ENCODE measurements at regions not wholly inside any gene's neighbourhood (a gene's known extent, or its start where the extent isn't known, plus 50 kb on each side); places are given as distances from the start of the nearest gene placed in this dataset.

- DNase-seq (ENCODE audit: low read depth), result no peak
- in situ Hi-C loops (cut with HindIII; ENCODE audit: low pct_unique_long_range_greater_than_20kb, low sequenced_read_pairs), result no loop called here
These were observed 151.1 kb upstream of the ADGRL3 start for GRCh38 chr4:61049018-61049417.

- in situ Hi-C loops (cut with HindIII; ENCODE audit: low pct_unique_long_range_greater_than_20kb, low sequenced_read_pairs), result no loop called here
- DNase-seq (ENCODE audit: low read depth), result no peak
These were observed 132.7 kb upstream of the ADGRL3 start for GRCh38 chr4:61067381-61067780.

- DNase-seq (ENCODE audit: low read depth), result no peak
- in situ Hi-C loops (cut with HindIII; ENCODE audit: low pct_unique_long_range_greater_than_20kb, low sequenced_read_pairs), result no loop called here
These were observed 132.1 kb upstream of the ADGRL3 start for GRCh38 chr4:61068060-61068459.

GRCh38 chr4:61068745-61069144, 131.4 kb upstream of the ADGRL3 start:
- DNase-seq (ENCODE audit: low read depth), result no peak
- in situ Hi-C loops (cut with HindIII; ENCODE audit: low pct_unique_long_range_greater_than_20kb, low sequenced_read_pairs), result no loop called here

- no peak for DNase-seq (ENCODE audit: low read depth)
- in situ Hi-C loops (cut with HindIII; ENCODE audit: low pct_unique_long_range_greater_than_20kb, low sequenced_read_pairs), result no loop called here
These were observed 129.9 kb upstream of the ADGRL3 start for GRCh38 chr4:61070269-61070668.

GRCh38 chr4:61079427-61079826, 120.7 kb upstream of the ADGRL3 start:
- no peak for DNase-seq (ENCODE audit: low read depth)
- in situ Hi-C loops (cut with HindIII; ENCODE audit: low pct_unique_long_range_greater_than_20kb, low sequenced_read_pairs), result no loop called here

GRCh38 chr4:61079976-61080375, 120.2 kb upstream of the ADGRL3 start:
- in situ Hi-C loops (cut with HindIII; ENCODE audit: low pct_unique_long_range_greater_than_20kb, low sequenced_read_pairs), result no loop called here
- no peak for DNase-seq (ENCODE audit: low read depth)

GRCh38 chr4:61085534-61085933, 114.6 kb upstream of the ADGRL3 start:
- in situ Hi-C loops (cut with HindIII; ENCODE audit: low pct_unique_long_range_greater_than_20kb, low sequenced_read_pairs), result no loop called here
- no peak for DNase-seq (ENCODE audit: low read depth)

GRCh38 chr4:61086357-61086756, 113.8 kb upstream of the ADGRL3 start:
- no peak for DNase-seq (ENCODE audit: low read depth)
- in situ Hi-C loops (cut with HindIII; ENCODE audit: low pct_unique_long_range_greater_than_20kb, low sequenced_read_pairs), result no loop called here

- in situ Hi-C loops (cut with HindIII; ENCODE audit: low pct_unique_long_range_greater_than_20kb, low sequenced_read_pairs), result no loop called here
- no peak for DNase-seq (ENCODE audit: low read depth)
These were observed 113.1 kb upstream of the ADGRL3 start for GRCh38 chr4:61086979-61087378.

- DNase-seq (ENCODE audit: low read depth), result no peak
- in situ Hi-C loops (cut with HindIII; ENCODE audit: low pct_unique_long_range_greater_than_20kb, low sequenced_read_pairs), result no loop called here
These were observed 105.1 kb upstream of the ADGRL3 start for GRCh38 chr4:61094854-61095598.

- no peak for DNase-seq (ENCODE audit: low read depth)
- in situ Hi-C loops (cut with HindIII; ENCODE audit: low pct_unique_long_range_greater_than_20kb, low sequenced_read_pairs), result no loop called here
These were observed 71.4 kb upstream of the ADGRL3 start for GRCh38 chr4:61128682-61129081.

GRCh38 chr4:61129971-61130370, 70.2 kb upstream of the ADGRL3 start:
- in situ Hi-C loops (cut with HindIII; ENCODE audit: low pct_unique_long_range_greater_than_20kb, low sequenced_read_pairs), result no loop called here
- DNase-seq (ENCODE audit: low read depth), result no peak

GRCh38 chr4:61143461-61143860, 56.7 kb upstream of the ADGRL3 start:
- in situ Hi-C loops (cut with HindIII; ENCODE audit: low pct_unique_long_range_greater_than_20kb, low sequenced_read_pairs), result no loop called here
- DNase-seq (ENCODE audit: low read depth), result no peak

GRCh38 chr4:61149278-61149677, 50.8 kb upstream of the ADGRL3 start:
- in situ Hi-C loops (cut with HindIII; ENCODE audit: low pct_unique_long_range_greater_than_20kb, low sequenced_read_pairs), result no loop called here
- no peak for DNase-seq (ENCODE audit: low read depth)

All from Caki2 (cell line).